ENCODE measurements at regions not wholly inside any gene's neighbourhood (a gene's known extent, or its start where the extent isn't known, plus 50 kb on each side); places are given as distances from the start of the nearest gene placed in this dataset.
"Not testable (repeated sequence)": the region's sequence is repeated elsewhere in the genome, so short reads cannot be mapped to it uniquely, and the experiment has no call there.

DNA sequence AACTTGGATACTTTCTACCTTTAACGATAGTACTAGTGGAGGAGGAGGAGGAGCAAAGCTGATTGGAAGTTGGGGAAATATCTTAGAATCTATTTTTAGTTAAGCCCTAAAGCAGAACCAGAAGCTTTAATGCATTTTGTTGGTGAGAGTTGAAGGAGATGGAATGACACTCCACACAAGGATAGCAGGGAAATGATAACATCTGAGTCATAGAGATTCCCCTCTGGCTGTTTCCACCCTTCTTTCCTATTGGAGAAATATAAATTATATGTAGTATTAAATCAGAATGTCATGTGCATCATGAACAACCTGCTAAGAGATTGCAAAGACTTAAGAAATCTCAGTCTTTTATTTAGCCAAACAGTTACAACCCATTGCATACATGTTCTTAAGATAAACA, 1357.7 kb downstream of the NCAM2 start:
- Mint-ChIP-seq H3K9me3 (no peaks in the 10 kb centered on the region), H3K4me1 (ENCODE audit: low read depth) (no peaks in the 10 kb centered on the region), H3K36me3 (ENCODE audit: low read depth) (no peaks in the 10 kb centered on the region), H3K4me3 (no peak overlapping the region), H3K27me3 (no peaks in the 10 kb centered on the region), H3K27ac (no peak overlapping the region)
- POLR2A ChIA-PET, result no interaction called here
- no peaks in the 10 kb centered on the region for H3K36me3 ChIP-seq (ENCODE audit: insufficient read depth, low read length)
- H3K9me3 ChIP-seq (ENCODE audit: control insufficient read depth in 1 of 2, insufficient read depth in 1 of 2, low read length in 2 of 2), result peaks cover 0 to 13% of the 10 kb centered on the region in 2 experiments
- intact Hi-C loops (cut with DNase I, micrococcal nuclease), result no loop called here
- no peak overlapping the region for H3K4me3 ChIP-seq (ENCODE audit: low read length)
- no peaks in the 10 kb centered on the region for H3K27me3 ChIP-seq (ENCODE audit: control insufficient read depth in 1 of 2, insufficient read depth in 2 of 2, low read length in 2 of 2)
- CTCF ChIA-PET, result no interaction called here
- ATAC-seq (ENCODE audit: poor library complexity), result no peak
- TF ChIP-seq, protein P1, sequence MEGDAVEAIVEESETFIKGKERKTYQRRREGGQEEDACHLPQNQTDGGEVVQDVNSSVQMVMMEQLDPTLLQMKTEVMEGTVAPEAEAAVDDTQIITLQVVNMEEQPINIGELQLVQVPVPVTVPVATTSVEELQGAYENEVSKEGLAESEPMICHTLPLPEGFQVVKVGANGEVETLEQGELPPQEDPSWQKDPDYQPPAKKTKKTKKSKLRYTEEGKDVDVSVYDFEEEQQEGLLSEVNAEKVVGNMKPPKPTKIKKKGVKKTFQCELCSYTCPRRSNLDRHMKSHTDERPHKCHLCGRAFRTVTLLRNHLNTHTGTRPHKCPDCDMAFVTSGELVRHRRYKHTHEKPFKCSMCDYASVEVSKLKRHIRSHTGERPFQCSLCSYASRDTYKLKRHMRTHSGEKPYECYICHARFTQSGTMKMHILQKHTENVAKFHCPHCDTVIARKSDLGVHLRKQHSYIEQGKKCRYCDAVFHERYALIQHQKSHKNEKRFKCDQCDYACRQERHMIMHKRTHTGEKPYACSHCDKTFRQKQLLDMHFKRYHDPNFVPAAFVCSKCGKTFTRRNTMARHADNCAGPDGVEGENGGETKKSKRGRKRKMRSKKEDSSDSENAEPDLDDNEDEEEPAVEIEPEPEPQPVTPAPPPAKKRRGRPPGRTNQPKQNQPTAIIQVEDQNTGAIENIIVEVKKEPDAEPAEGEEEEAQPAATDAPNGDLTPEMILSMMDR (IDR thresholded peaks at IDR 0.05), result no peak
- no peak for DNase-seq
- H3K4me1 ChIP-seq (ENCODE audit: insufficient read depth, low read length), result no peaks in the 10 kb centered on the region
- no peak overlapping the region for H3K27ac ChIP-seq (ENCODE audit: low read depth in 1 of 2, low read length in 2 of 2)

DNA sequence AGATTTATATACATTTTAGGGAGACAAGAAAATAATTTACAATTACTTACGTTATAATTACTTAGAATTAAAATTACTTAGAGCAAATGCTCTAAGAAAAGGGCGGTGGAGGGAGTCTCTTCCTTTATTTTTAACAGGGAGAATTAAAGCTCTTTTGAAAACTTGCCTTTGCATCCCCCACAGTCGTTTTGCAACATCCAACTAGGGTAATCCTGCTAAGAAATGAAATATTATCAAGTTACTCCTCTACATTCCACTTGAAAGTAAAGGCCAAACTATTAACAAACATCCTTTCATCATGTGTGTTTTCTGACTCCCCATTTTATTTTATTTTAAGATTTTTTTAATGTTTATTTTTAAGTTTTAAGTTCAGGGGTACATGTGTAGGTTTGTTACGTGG, 1358.5 kb downstream of the NCAM2 start:
- ChIA-PET CTCF (no interaction called here), POLR2A (no interaction called here)
- intact Hi-C loops (cut with DNase I, micrococcal nuclease), result no loop called here
- DNase-seq, result no peak
- no peaks in the 10 kb centered on the region for H3K9me3 Mint-ChIP-seq
- no peak overlapping the region for H3K4me3 ChIP-seq (ENCODE audit: low read length)
- H3K4me1 Mint-ChIP-seq (ENCODE audit: low read depth), result no peaks in the 10 kb centered on the region
- no peak overlapping the region for H3K4me3 Mint-ChIP-seq
- no peak for ATAC-seq (ENCODE audit: poor library complexity)
- H3K27ac Mint-ChIP-seq, result no peak overlapping the region
- H3K36me3 Mint-ChIP-seq (ENCODE audit: low read depth), result no peaks in the 10 kb centered on the region
- TF ChIP-seq, protein P1 (IDR thresholded peaks at IDR 0.05), result no peak
- no peaks in the 10 kb centered on the region for H3K36me3 ChIP-seq (ENCODE audit: insufficient read depth, low read length)
- H3K4me1 ChIP-seq (ENCODE audit: insufficient read depth, low read length), result no peaks in the 10 kb centered on the region
- H3K27ac ChIP-seq (ENCODE audit: low read depth in 1 of 2, low read length in 2 of 2), result no peak overlapping the region
- H3K27me3 ChIP-seq (ENCODE audit: control insufficient read depth in 1 of 2, insufficient read depth in 2 of 2, low read length in 2 of 2), result no peaks in the 10 kb centered on the region
- no peaks in the 10 kb centered on the region for H3K27me3 Mint-ChIP-seq
- peaks cover 0 to 18% of the 10 kb centered on the region in 2 experiments for H3K9me3 ChIP-seq (ENCODE audit: control insufficient read depth in 1 of 2, insufficient read depth in 1 of 2, low read length in 2 of 2)

DNA sequence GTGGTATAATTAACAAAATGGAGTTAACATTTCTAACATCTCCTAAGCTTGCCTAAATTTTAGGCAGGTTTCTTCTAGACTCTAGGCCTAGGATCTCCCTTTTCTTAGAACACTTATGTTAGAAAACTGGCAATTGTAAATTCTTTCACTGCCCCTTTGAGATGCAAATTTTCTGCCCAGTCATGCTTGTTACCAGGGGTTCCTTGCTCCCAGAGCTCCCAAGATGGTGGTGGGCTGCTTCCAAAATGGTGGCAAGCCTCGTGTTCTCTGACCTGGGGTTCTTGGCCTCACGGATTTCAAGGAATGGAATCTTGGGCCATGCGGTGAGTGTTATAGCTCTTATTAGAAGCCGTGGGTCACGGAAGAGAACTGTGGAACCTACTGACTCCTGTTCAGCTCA, 1361.4 kb downstream of the NCAM2 start:
- H3K27ac Mint-ChIP-seq; H3K4me1 ChIP-seq (ENCODE audit: insufficient read depth, low read length); H3K4me1 Mint-ChIP-seq (ENCODE audit: low read depth); H3K4me3 ChIP-seq (ENCODE audit: low read length); intact Hi-C loops (cut with DNase I, micrococcal nuclease); H3K27me3 Mint-ChIP-seq; H3K36me3 Mint-ChIP-seq (ENCODE audit: low read depth); ATAC-seq (ENCODE audit: poor library complexity); H3K4me3 Mint-ChIP-seq; H3K27me3 ChIP-seq (ENCODE audit: control insufficient read depth in 1 of 2, insufficient read depth in 2 of 2, low read length in 2 of 2); H3K9me3 Mint-ChIP-seq; H3K36me3 ChIP-seq (ENCODE audit: insufficient read depth, low read length); POLR2A ChIA-PET; CTCF ChIA-PET; H3K27ac ChIP-seq (ENCODE audit: low read depth in 1 of 2, low read length in 2 of 2); DNase-seq: not testable (repeated sequence)
- H3K9me3 ChIP-seq (ENCODE audit: control insufficient read depth in 1 of 2, insufficient read depth in 1 of 2, low read length in 2 of 2), result peaks cover 0 to 13% of the 10 kb centered on the region in 2 experiments

DNA sequence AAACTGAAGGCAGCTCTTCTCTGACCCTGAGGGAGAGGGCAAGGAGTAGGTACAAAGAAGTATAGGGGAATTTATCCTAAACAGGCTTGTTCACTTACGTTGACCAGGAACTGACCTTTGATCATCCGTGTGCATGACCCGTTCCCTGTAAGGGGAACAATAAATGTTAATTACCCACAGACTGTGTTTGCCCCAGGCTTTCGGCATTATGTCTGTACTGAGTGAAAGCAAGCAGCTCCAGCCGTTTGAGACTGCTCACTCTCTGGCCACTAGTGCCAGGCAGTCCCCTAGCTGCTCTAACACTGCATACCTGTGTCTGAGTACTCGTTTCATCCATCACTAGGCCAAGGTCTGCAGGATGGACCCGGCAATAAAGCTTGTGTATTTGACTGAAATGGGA, 1365.3 kb downstream of the NCAM2 start:
- CTCF ChIA-PET, result no interaction called here
- no peak overlapping the region for H3K27ac ChIP-seq (ENCODE audit: low read depth in 1 of 2, low read length in 2 of 2)
- ATAC-seq (ENCODE audit: poor library complexity) (no peak), DNase-seq (no peak)
- H3K9me3 ChIP-seq (ENCODE audit: control insufficient read depth in 1 of 2, insufficient read depth in 1 of 2, low read length in 2 of 2), result peaks cover 0 to 9% of the 10 kb centered on the region in 2 experiments
- Mint-ChIP-seq H3K27me3 (no peaks in the 10 kb centered on the region), H3K4me3 (no peak overlapping the region), H3K27ac (no peak overlapping the region), H3K9me3 (no peaks in the 10 kb centered on the region), H3K36me3 (ENCODE audit: low read depth) (no peaks in the 10 kb centered on the region), H3K4me1 (ENCODE audit: low read depth) (no peaks in the 10 kb centered on the region)
- no peaks in the 10 kb centered on the region for H3K27me3 ChIP-seq (ENCODE audit: control insufficient read depth in 1 of 2, insufficient read depth in 2 of 2, low read length in 2 of 2)
- H3K4me3 ChIP-seq (ENCODE audit: low read length), result no peak overlapping the region
- intact Hi-C loops (cut with DNase I, micrococcal nuclease), result no loop called here
- H3K4me1 ChIP-seq (ENCODE audit: insufficient read depth, low read length), result no peaks in the 10 kb centered on the region
- no peaks in the 10 kb centered on the region for H3K36me3 ChIP-seq (ENCODE audit: insufficient read depth, low read length)
- POLR2A ChIA-PET, result no interaction called here
- TF ChIP-seq, protein P1 (IDR thresholded peaks at IDR 0.05), result no peak

Data from CD4-positive, alpha-beta T cell (primary cell).